Inferior parietal cortex (tissue), 1 donor: ENCODE measurements at regions not wholly inside any gene's neighbourhood (a gene's known extent, or its start where the extent isn't known, plus 50 kb on each side); places are given as distances from the start of the nearest gene placed in this dataset.
"Not testable (repeated sequence)": the region's sequence is repeated elsewhere in the genome, so short reads cannot be mapped to it uniquely, and the experiment has no call there.

Experiments used
- DNase-seq: peaks from one replicate; pipeline ENCODE4 v3.0.0-alpha.2; 2016; ENCODE audit errors: extremely low spot score

GRCh38 chr1:188582911-188583532 lies 1754.3 kb downstream of the PLA2G4A start:
- no peak for DNase-seq

DNA sequence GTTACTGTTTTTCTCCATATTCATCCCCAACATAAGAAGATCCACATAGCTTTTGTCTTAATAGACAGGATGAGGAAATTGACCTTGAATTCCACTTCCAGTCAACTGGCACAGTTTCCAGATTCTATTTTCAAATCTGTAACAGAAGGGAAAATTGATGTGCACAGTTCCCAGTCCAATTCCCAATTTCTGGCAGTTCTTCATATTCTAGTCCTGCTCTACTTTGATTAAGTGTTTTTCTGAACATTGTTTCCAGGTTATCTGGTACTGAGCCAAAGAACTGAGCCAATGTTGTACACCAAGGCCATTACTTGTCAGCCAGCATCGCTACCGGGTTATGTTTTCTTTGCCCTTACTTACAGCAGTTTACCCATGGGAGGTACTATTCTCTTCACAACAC lies 1755.4 kb downstream of the PLA2G4A start:
- no peak for DNase-seq

DNA sequence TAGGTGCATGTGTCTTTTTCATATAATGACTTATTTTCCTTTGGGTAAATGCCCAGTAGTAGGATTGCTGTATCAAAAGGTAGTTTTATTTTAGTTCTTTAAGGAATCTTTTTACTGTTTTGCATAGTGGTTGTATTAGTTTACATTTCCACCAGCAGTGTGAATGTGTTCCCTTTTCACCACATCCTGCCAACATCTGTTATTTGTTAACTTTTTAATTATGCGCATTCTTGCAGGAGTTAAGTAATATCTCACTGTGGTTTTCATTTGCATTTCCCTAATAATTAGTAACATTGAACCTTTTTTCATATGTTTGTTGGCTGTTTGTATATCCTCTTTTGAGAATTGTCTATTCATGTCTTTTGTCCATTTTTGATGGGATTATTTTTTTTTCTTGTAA lies 1761.9 kb downstream of the PLA2G4A start:
- no peak for DNase-seq

- DNase-seq, result no peak
Measured at GRCh38 chr1:188594542-188595235, 1765.9 kb downstream of the PLA2G4A start.

DNA sequence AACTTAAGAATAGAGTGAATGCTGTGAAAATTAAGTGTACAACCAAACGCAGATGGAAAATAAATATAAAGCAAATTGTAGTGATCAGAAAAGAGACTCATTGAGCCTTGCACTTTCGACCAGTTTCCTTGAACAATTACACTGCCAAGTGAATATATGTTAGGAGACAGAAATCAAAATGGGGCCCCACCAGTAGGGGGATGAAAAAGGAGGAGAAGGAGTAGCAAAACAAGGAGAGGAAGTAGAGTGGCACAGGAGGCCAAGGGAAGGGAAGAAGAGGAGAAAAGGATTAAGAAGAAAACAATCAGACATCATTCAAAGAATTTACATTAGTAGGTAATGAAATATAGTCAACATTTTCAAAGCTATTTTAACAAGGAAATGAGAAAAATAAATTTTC lies 1770.6 kb downstream of the PLA2G4A start:
- DNase-seq, result no peak

DNA sequence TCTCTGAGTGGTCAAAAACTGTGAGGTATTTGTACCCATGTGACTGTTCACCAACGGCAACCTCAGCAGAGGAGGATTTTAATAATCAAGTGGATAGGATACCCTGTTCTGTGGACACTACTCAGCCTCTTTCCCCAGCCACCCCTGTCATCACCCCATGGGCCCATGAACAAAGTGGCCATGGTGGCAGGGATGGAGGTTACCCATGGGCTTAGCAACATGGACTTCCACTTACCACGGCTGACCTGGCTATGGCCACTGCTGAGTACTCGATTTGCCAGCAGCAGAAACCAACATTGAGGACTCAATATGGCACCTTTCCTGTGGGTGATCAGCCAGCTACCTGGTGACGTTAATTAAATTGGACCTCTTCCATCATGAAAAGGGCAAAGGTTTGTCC lies 1782.7 kb downstream of the PLA2G4A start:
- no peak for DNase-seq

DNA sequence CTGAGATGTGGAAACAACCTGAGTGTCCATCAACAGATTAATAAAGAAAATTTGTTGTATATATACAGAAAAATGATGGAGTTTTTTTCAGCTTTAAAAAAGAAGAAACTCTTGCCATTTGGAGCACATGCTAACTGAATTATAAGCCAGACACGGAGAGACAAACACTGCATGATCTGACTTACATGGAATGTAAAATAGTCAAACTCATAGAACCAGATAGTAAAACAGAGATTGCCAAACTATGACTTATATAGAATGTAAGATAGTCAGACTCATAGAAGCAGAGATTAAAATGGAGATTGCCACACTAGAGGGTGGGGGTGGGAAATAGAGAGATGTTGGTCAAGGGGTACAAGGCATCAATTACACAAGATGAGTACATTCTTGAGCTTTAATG lies 1786.6 kb downstream of the PLA2G4A start:
- DNase-seq, result no peak

GRCh38 chr1:188620236-188620635 lies 1791.5 kb downstream of the PLA2G4A start:
- DNase-seq, result no peak

GRCh38 chr1:188641566-188642211 lies 1812.9 kb downstream of the PLA2G4A start:
- DNase-seq, result no peak

DNA sequence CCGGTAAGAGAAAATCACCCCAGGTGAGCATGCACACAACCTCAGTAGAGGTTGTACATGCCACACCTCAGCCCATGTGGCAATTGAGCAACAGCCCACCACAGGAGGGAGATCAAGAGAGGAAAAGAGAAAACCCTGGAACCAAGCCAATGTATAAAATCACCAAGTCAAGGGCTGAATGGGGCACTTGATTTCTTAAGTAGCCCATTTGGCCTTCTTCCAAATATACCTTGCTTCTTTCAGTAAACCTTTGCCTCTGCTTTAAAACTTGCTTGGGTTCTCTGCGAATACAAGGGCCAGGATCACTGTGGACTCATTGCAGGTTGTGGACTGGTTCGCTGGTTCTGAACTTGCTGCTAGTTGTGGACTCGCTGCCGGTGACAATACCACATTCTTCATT lies 1814.0 kb downstream of the PLA2G4A start:
- DNase-seq, result no peak

- DNase-seq, result no peak
Measured at GRCh38 chr1:188652678-188653077, 1823.9 kb downstream of the PLA2G4A start.

DNA sequence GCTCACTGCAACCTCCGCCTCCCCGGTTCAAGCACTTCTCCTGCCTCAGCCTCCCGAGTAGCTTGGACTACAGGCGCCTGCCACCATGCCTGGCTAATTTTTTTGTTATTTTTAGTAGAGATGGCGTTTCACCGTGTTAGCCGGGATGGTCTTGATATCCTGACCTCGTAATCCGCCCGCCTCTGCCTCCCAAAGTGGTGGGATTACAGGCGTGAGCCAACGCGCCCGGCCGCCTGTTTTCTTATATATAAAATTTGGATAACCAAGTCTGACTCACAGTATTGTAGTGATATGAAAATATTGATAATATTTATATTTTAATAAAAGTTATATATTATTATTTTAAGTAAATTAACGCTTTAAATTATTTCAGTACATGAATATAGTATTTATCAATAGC lies 1821.7 kb downstream of the BRINP3 start:
- DNase-seq, result not testable (repeated sequence)

DNA sequence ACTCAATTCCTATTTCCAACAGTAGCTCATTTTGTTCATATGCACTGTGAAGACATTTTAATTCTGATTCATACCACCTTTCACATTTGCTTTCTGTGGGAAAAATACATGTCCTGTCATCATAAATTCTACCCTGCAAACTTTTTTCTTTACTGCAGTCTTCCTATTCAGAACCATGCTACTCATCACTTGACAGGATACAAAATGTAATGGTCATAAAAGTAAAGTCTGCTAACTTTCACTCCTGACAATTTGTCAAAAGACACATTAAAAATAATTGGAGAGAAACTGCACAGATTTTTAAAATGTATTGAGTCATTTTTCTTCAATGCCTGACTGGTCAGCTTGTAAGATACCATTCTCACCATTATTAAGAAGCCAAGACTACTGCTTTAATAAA lies 1817.1 kb downstream of the BRINP3 start:
- DNase-seq, result no peak

DNA sequence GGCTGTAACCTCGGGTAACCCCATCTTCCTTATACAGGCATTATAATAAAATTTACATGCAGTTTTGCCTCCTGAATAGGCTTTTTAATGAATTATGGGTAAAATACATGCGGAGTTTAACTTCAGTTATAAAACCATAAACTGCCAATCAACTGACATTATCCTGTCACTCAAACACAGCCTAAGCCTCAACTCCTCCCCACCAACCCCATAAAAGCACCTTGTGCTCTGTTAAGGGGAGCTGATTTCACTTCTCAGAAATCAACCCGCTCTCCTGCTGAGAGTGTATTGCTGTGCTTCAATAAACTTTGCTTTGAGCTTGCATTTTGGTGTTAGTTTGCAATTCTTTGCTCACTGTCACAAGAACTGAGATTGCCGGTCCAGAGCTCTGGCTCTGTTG lies 1812.2 kb downstream of the BRINP3 start:
- no peak for DNase-seq

DNA sequence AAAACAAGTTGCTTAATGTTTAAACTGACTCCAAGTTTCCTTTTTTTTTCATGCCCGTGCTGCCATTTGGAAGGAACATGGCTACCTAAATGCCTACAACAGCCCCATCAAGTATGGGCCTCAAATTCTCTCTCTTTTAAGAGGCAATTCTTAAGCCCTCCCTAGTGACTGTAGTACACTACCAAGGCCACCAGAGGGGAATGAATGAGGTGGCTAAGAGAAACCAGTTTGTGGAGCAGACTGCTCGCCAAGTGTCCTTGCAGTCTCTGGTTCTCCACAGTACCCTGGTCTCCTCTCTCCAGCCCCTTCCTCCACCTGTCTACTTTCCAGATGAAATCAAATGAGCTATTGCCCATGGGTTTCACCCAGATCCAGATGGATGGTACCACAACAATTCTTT lies 1809.6 kb downstream of the BRINP3 start:
- DNase-seq, result no peak

- no peak for DNase-seq
Measured at GRCh38 chr1:188669728-188670382, 1807.8 kb downstream of the BRINP3 start.

- DNase-seq, result no peak
Measured at GRCh38 chr1:188670837-188671236, 1806.8 kb downstream of the BRINP3 start.

GRCh38 chr1:188672153-188672552 lies 1805.5 kb downstream of the BRINP3 start:
- DNase-seq, result no peak

GRCh38 chr1:188689542-188689941 lies 1788.1 kb downstream of the BRINP3 start:
- no peak for DNase-seq

DNA sequence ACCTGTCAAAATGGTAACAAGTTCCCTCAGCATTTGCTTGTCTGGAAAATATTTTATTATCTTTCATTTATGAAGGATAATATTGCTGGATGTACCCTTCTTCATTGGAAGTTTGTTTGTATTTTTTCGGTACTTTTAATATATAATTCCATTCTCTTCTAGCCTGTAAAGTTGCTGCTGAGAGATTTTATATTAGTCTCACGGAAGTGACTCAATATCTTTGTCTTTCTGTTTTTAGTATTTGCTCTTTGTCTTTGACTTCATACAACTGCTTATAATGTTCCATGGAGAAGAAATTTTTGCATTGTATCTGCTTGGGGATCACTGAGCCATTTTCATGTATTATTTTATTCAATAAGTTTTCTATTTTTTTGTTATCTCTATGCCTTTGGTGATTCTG lies 1777.5 kb downstream of the BRINP3 start:
- DNase-seq, result no peak

GRCh38 chr1:188706742-188707141 lies 1770.9 kb downstream of the BRINP3 start:
- no peak for DNase-seq

DNA sequence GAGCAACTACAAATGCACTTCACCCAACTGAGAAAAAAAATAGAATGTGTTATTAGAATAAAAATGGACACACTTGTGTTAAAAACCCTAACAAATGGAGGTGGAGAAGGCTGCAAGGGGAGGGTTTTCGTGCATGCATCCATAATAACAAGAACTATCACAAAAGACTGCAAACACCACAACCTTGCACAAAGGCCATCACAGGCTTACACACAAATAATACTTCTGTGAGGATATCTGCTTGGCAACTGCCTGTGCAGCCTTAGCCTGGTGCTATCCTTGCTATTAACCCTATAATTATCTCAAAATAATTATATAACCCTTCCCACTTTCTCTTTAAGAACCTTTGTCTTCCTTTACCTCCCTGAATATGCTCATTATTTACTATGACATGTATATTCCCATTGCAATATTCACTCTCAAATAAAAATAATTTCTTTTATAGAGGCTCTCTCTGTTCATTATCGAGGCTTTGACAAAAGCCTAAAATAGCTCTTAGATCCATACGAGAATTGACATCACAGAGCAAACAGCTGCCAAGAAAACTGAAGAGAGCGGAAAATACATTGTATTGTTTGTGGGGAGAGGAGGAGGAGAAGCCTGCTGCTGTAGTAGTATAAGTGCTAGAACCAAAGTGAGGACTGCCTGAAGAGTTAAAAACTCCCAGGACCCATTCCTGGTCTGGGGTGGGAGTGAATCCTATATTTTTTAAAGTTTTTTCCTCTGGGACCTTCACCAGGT lies 1768.7 kb downstream of the BRINP3 start:
- no peak for DNase-seq
